ENCODE measurements at regions not wholly inside any gene's neighbourhood (a gene's known extent, or its start where the extent isn't known, plus 50 kb on each side); places are given as distances from the start of the nearest gene placed in this dataset.

DNA sequence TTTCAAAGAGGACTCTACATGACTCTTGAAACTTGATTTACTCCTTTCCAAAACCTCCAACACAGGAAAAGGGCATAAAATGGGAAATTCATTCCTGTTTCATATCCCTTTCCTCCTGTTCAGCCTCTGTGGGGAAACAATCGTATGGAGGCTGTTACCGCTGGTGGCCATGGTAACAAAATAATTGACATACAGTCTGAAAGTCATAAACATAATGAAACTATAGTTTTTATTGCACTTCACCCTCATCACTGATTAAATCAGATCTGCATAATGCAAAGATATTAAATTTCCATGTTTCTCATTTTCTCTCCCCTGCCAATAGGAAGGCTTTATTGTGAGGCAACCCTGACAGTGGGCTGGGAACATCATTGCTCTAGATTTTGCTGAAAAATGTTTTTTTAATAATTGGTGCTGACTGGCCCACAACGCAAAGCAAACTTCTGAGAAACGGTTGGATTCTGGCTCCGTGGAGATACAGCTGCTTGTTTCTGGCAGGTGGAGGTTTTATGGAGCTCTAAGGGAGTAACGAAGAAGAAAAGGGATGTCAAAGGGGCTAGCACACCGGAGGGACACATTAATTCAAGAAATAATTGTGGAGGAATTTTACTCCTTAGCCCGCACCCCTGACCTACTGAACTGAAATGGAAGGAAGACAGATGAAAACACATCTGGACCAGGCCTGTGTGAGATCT is 154.2 kb upstream of the SHISA6 start:
- WGBS, 3 donors: 42 to 61% (median 55%) methylated on average over 8 of the region's 8 CpGs
- Histone ChIP-seq H3K4me3 (no peak overlapping the region), H3K4me1 (no peaks in the 10 kb centered on the region), H3K9me3 (no peaks in the 10 kb centered on the region), H3K27me3 (ENCODE audit: insufficient read depth in 3 of 3, low read length in 2 of 3) (no peaks in the 10 kb centered on the region), H3K36me3 (ENCODE audit: insufficient read depth in 1 of 2, low read depth in 1 of 2) (no peaks in the 10 kb centered on the region), H3K27ac (no peak overlapping the region)
- DNase-seq (no peak), ATAC-seq (no peak)
- intact Hi-C loops (cut with DNase I): no loop called here
- TF ChIP-seq, protein P1, sequence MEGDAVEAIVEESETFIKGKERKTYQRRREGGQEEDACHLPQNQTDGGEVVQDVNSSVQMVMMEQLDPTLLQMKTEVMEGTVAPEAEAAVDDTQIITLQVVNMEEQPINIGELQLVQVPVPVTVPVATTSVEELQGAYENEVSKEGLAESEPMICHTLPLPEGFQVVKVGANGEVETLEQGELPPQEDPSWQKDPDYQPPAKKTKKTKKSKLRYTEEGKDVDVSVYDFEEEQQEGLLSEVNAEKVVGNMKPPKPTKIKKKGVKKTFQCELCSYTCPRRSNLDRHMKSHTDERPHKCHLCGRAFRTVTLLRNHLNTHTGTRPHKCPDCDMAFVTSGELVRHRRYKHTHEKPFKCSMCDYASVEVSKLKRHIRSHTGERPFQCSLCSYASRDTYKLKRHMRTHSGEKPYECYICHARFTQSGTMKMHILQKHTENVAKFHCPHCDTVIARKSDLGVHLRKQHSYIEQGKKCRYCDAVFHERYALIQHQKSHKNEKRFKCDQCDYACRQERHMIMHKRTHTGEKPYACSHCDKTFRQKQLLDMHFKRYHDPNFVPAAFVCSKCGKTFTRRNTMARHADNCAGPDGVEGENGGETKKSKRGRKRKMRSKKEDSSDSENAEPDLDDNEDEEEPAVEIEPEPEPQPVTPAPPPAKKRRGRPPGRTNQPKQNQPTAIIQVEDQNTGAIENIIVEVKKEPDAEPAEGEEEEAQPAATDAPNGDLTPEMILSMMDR (IDR thresholded peaks at IDR 0.05): no peak

DNA sequence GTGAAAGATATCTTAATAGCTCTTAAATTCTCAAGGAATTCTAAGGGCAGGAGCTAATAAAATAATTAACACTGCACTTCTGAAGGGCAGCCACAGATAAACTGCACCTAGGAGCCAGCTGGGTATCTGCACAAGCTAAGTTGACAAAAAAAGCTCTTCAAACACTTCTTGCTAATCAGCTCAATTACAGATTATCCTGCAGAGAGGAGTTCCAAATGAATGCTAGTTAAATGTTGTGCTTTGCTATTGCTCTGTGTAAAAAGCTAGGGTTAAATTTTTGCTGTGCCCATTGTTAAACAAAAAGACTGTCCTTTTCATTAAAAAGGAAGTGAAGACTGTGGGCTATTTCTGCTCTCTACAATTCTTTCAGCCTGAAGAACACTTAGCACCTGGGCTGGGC is 158.5 kb upstream of the SHISA6 start:
- Histone ChIP-seq H3K4me1 (no peaks in the 10 kb centered on the region), H3K27ac (no peak overlapping the region), H3K4me3 (no peak overlapping the region), H3K27me3 (ENCODE audit: insufficient read depth in 3 of 3, low read length in 2 of 3) (no peaks in the 10 kb centered on the region), H3K9me3 (no peaks in the 10 kb centered on the region), H3K36me3 (ENCODE audit: insufficient read depth in 1 of 2, low read depth in 1 of 2) (no peaks in the 10 kb centered on the region)
- ATAC-seq (no peak), DNase-seq (no peak)
- TF ChIP-seq, protein P1 (IDR thresholded peaks at IDR 0.05): no peak
- intact Hi-C loops (cut with DNase I): no loop called here

DNA sequence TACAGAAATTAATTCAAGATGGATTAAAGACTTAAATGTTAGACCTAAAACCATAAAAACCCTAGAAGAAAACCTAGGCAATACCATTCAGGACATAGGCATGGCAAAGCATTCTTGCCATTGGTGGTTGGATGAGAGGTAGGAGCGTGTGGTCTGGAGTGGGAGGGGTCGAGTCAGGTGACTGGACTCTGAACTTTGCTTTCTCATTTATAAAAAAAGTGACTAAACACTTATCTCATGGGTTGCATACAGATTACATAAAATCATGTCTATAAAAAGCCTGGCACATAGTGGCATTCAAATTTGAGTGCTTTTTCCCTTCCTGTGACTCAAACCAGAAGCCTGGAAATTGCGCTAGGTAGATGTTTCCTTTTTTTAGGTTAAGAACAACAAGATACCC is 159.7 kb upstream of the SHISA6 start:
- ATAC-seq: no peak
- intact Hi-C loops (cut with DNase I): no loop called here
- no peak for DNase-seq
- no peaks in the 10 kb centered on the region for H3K9me3 ChIP-seq
- no peaks in the 10 kb centered on the region for H3K27me3 ChIP-seq (ENCODE audit: insufficient read depth in 3 of 3, low read length in 2 of 3)
- 67 to 77% (median 74%) methylated on average over 3 of the region's 3 CpGs for WGBS, 3 donors
- no peak overlapping the region for H3K4me3 ChIP-seq
- TF ChIP-seq, protein P1 (IDR thresholded peaks at IDR 0.05): no peak
- no peak overlapping the region for H3K27ac ChIP-seq
- H3K4me1 ChIP-seq: no peaks in the 10 kb centered on the region
- H3K36me3 ChIP-seq (ENCODE audit: insufficient read depth in 1 of 2, low read depth in 1 of 2): no peaks in the 10 kb centered on the region

DNA sequence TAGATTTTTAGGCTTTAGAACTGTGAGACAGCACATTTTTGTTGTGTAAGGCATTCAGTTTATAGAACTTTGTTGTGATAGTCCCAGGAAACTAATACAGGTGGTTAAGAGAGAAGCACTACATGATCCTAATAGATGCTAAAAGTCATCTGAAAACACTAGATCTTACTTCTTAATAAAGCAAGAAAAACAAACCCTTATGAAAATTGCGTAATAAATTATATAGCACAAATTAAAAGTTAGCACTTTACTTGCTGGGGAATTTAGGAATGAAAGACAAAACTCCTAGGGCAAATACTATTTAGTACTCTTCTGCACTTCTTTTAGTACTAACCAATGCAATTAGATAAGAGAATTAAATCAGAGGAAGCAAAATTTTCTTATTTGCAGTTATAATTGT is 163.3 kb upstream of the SHISA6 start:
- no peaks in the 10 kb centered on the region for H3K27me3 ChIP-seq (ENCODE audit: insufficient read depth in 3 of 3, low read length in 2 of 3)
- H3K4me3 ChIP-seq: no peak overlapping the region
- no peaks in the 10 kb centered on the region for H3K9me3 ChIP-seq
- DNase-seq (no peak), ATAC-seq (no peak)
- TF ChIP-seq, protein P1 (IDR thresholded peaks at IDR 0.05): no peak
- no peak overlapping the region for H3K27ac ChIP-seq
- 90 to 94% (median 92%) methylated on average over 1 of the region's 1 CpG for WGBS, 3 donors
- H3K36me3 ChIP-seq (ENCODE audit: insufficient read depth in 1 of 2, low read depth in 1 of 2): no peaks in the 10 kb centered on the region
- intact Hi-C loops (cut with DNase I): no loop called here
- no peaks in the 10 kb centered on the region for H3K4me1 ChIP-seq

DNA sequence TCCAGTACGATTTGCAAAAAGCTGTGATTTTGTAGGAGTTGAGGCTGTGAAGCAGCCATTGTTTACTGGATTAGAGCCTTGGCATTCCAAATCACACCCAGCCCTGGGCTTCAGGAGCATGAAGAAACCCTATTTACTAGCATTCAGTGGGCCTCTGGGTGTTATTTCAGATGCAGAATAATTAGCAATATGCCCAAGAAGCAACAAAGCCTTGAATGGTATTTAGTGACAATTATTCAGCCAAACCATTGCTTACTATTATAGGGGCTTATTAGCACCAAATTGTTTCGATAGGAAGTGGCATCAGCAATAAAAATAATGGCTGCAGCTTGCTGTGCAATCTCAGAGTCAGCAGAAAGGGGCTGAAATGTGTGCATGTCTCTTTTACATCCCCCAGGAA is 166.6 kb upstream of the SHISA6 start:
- WGBS, 3 donors: 49 to 58% (median 57%) methylated on average over 2 of the region's 2 CpGs
- Histone ChIP-seq H3K27me3 (ENCODE audit: insufficient read depth in 3 of 3, low read length in 2 of 3) (no peaks in the 10 kb centered on the region), H3K36me3 (ENCODE audit: insufficient read depth in 1 of 2, low read depth in 1 of 2) (no peaks in the 10 kb centered on the region), H3K9me3 (no peaks in the 10 kb centered on the region), H3K4me3 (no peak overlapping the region), H3K4me1 (no peaks in the 10 kb centered on the region), H3K27ac (no peak overlapping the region)
- TF ChIP-seq, protein P1 (IDR thresholded peaks at IDR 0.05): no peak
- intact Hi-C loops (cut with DNase I): no loop called here
- ATAC-seq (no peak), DNase-seq (no peak)
